ENCODE measurements at regions not wholly inside any gene's neighbourhood (a gene's known extent, or its start where the extent isn't known, plus 50 kb on each side); places are given as distances from the start of the nearest gene placed in this dataset.

DNA sequence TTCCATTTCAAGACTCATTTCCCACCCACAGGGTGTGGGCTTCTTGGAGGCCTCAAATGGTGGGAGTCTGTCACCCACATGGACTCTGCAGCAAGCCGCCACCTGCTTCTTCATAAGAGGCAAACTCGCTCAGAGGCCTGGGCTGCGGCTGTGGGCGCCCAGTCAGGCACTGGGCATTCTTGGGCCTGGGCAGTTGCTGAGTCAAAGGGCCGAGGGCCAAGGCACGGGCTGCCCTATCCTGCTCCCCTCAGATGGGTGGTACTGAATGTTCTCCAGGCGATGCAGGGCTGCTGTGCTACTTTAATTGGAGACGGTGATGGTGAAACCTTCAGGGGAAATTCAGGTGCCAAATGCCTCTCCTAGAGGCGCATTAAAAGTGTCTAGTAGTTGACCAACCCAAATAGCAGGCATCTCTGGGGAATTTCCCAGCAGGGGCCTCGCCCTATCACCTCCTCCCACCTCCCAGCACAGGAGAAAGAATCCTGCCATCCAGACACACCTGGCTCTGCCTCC is 57.9 kb downstream of the MAFB start (continued):
- TF ChIP-seq EP300 (IDR thresholded peaks at IDR 0.05; ENCODE audit: borderline replicate concordance in 1 of 2, low read depth in 2 of 2, low read length in 2 of 2) (no peak), POLR2AphosphoS5 (IDR thresholded peaks at IDR 0.05; ENCODE audit: low read depth, low read length) (no peak), TAF1 (IDR thresholded peaks at IDR 0.05; ENCODE audit: low read depth, low read length) (no peak), PHF8 (conservative IDR thresholded peaks at IDR 0.05; ENCODE audit: low read depth, low read length) (no peak)
- TF ChIP-seq, protein P1, sequence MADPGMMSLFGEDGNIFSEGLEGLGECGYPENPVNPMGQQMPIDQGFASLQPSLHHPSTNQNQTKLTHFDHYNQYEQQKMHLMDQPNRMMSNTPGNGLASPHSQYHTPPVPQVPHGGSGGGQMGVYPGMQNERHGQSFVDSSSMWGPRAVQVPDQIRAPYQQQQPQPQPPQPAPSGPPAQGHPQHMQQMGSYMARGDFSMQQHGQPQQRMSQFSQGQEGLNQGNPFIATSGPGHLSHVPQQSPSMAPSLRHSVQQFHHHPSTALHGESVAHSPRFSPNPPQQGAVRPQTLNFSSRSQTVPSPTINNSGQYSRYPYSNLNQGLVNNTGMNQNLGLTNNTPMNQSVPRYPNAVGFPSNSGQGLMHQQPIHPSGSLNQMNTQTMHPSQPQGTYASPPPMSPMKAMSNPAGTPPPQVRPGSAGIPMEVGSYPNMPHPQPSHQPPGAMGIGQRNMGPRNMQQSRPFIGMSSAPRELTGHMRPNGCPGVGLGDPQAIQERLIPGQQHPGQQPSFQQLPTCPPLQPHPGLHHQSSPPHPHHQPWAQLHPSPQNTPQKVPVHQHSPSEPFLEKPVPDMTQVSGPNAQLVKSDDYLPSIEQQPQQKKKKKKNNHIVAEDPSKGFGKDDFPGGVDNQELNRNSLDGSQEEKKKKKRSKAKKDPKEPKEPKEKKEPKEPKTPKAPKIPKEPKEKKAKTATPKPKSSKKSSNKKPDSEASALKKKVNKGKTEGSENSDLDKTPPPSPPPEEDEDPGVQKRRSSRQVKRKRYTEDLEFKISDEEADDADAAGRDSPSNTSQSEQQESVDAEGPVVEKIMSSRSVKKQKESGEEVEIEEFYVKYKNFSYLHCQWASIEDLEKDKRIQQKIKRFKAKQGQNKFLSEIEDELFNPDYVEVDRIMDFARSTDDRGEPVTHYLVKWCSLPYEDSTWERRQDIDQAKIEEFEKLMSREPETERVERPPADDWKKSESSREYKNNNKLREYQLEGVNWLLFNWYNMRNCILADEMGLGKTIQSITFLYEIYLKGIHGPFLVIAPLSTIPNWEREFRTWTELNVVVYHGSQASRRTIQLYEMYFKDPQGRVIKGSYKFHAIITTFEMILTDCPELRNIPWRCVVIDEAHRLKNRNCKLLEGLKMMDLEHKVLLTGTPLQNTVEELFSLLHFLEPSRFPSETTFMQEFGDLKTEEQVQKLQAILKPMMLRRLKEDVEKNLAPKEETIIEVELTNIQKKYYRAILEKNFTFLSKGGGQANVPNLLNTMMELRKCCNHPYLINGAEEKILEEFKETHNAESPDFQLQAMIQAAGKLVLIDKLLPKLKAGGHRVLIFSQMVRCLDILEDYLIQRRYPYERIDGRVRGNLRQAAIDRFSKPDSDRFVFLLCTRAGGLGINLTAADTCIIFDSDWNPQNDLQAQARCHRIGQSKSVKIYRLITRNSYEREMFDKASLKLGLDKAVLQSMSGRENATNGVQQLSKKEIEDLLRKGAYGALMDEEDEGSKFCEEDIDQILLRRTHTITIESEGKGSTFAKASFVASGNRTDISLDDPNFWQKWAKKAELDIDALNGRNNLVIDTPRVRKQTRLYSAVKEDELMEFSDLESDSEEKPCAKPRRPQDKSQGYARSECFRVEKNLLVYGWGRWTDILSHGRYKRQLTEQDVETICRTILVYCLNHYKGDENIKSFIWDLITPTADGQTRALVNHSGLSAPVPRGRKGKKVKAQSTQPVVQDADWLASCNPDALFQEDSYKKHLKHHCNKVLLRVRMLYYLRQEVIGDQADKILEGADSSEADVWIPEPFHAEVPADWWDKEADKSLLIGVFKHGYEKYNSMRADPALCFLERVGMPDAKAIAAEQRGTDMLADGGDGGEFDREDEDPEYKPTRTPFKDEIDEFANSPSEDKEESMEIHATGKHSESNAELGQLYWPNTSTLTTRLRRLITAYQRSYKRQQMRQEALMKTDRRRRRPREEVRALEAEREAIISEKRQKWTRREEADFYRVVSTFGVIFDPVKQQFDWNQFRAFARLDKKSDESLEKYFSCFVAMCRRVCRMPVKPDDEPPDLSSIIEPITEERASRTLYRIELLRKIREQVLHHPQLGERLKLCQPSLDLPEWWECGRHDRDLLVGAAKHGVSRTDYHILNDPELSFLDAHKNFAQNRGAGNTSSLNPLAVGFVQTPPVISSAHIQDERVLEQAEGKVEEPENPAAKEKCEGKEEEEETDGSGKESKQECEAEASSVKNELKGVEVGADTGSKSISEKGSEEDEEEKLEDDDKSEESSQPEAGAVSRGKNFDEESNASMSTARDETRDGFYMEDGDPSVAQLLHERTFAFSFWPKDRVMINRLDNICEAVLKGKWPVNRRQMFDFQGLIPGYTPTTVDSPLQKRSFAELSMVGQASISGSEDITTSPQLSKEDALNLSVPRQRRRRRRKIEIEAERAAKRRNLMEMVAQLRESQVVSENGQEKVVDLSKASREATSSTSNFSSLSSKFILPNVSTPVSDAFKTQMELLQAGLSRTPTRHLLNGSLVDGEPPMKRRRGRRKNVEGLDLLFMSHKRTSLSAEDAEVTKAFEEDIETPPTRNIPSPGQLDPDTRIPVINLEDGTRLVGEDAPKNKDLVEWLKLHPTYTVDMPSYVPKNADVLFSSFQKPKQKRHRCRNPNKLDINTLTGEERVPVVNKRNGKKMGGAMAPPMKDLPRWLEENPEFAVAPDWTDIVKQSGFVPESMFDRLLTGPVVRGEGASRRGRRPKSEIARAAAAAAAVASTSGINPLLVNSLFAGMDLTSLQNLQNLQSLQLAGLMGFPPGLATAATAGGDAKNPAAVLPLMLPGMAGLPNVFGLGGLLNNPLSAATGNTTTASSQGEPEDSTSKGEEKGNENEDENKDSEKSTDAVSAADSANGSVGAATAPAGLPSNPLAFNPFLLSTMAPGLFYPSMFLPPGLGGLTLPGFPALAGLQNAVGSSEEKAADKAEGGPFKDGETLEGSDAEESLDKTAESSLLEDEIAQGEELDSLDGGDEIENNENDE (IDR thresholded peaks at IDR 0.05; ENCODE audit: insufficient replicate concordance, low read length), result no peak
- TF ChIP-seq, protein P2, sequence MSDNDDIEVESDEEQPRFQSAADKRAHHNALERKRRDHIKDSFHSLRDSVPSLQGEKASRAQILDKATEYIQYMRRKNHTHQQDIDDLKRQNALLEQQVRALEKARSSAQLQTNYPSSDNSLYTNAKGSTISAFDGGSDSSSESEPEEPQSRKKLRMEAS (IDR thresholded peaks at IDR 0.05), result no peak
